Neural progenitor cell (in vitro differentiated cells): ENCODE measurements at regions not wholly inside any gene's neighbourhood (a gene's known extent, or its start where the extent isn't known, plus 50 kb on each side); places are given as distances from the start of the nearest gene placed in this dataset.

ENCODE experiments used
- DNase-seq: peaks from one replicate; pipeline ENCODE4 v3.0.0-alpha.2; 2016; ENCODE audit warnings: low spot score
- H2AFZ ChIP-seq: fragments of 200-600 bp; sonication (generic); replicated peaks from 2 replicates; pipeline ENCODE4 v1.6.1; 2016; ENCODE audit warnings: antibody characterized with exemption
- H3F3A ChIP-seq: fragments of 200-600 bp; sonication (generic); 2 replicates; pipeline ENCODE4 v1.6.1; 2016; ENCODE audit warnings: antibody characterized with exemption, low read depth
- H3K27ac ChIP-seq: fragments of 200-600 bp; sonication (generic); 2 replicates; pipeline ENCODE4 v1.5.1; 2016; ENCODE audit warnings: mild to moderate bottlenecking
- H3K27me3 ChIP-seq: fragments of 200-600 bp; sonication (generic); 2 replicates; pipeline ENCODE4 v1.6.1; 2016; ENCODE audit warnings: mild to moderate bottlenecking, moderate library complexity
- H3K36me3 ChIP-seq: fragments of 200-600 bp; sonication (generic); 2 replicates; pipeline ENCODE4 v1.5.1; 2016
- H3K4me1 ChIP-seq: fragments of 200-600 bp; sonication (generic); 2 replicates; pipeline ENCODE4 v1.6.1; 2016; ENCODE audit warnings: mixed run types
- H3K4me2 ChIP-seq: fragments of 200-600 bp; sonication (generic); 2 replicates; pipeline ENCODE4 v1.6.1; 2016
- H3K4me3 ChIP-seq: fragments of 200-600 bp; sonication (generic); 2 replicates; pipeline ENCODE4 v1.5.1; 2016
- H3K79me2 ChIP-seq: fragments of 200-600 bp; sonication (generic); 2 replicates; pipeline ENCODE4 v1.6.1; 2016; ENCODE audit warnings: low read depth
- H3K9ac ChIP-seq: fragments of 200-600 bp; sonication (generic); 2 replicates; pipeline ENCODE4 v1.6.1; 2016
- H3K9me3 ChIP-seq: fragments of 200-600 bp; sonication (generic); 2 replicates; pipeline ENCODE4 v1.5.1; 2016; ENCODE audit warnings: low read depth
- H4K20me1 ChIP-seq: fragments of 200-600 bp; sonication (generic); 2 replicates; pipeline ENCODE4 v1.6.1; 2016; ENCODE audit warnings: low read depth
- H3K27ac Mint-ChIP-seq: 3 replicates; pipeline ENCODE4 v1.8.0; 2021; ENCODE audit warnings: mixed read lengths
- H3K27me3 Mint-ChIP-seq: 2 replicates; pipeline ENCODE4 v1.8.0; 2022; ENCODE audit warnings: low read depth, mild to moderate bottlenecking, inconsistent platforms, moderate library complexity, mixed read lengths; ENCODE audit not compliant: insufficient read depth
- H3K36me3 Mint-ChIP-seq: 3 replicates; pipeline ENCODE4 v1.8.0; 2021; ENCODE audit warnings: mixed read lengths
- H3K4me1 Mint-ChIP-seq: 3 replicates; pipeline ENCODE4 v1.8.0; 2021; ENCODE audit warnings: mixed read lengths
- H3K4me3 Mint-ChIP-seq: 3 replicates; pipeline ENCODE4 v1.8.0; 2021; ENCODE audit warnings: mild to moderate bottlenecking, moderate library complexity, mixed read lengths
- H3K9me3 Mint-ChIP-seq: 3 replicates; pipeline ENCODE4 v1.8.0; 2020; ENCODE audit warnings: mixed read lengths
- CTCF ChIP-seq: fragments of 200-600 bp; sonication (generic); IDR thresholded peaks from 2 replicates; pipeline ENCODE4 v1.5.1; 2017; ENCODE audit warnings: antibody characterized with exemption, mild to moderate bottlenecking
- EZH2 ChIP-seq: fragments of 200-600 bp; sonication (generic); IDR thresholded peaks from 2 replicates; pipeline ENCODE4 v1.6.1; 2017; ENCODE audit warnings: antibody characterized with exemption, mild to moderate bottlenecking, moderate library complexity
- EZH2phosphoT487 ChIP-seq: fragments of 200-600 bp; sonication (generic); IDR thresholded peaks from 2 replicates; pipeline ENCODE4 v1.6.1; 2017; ENCODE audit warnings: antibody characterized with exemption

- Histone ChIP-seq H3K79me2 (no peaks in the 10 kb centered on the region), H3K4me2 (no peak overlapping the region), H3F3A (no peaks in the 10 kb centered on the region), H3K9me3 (no peaks in the 10 kb centered on the region), H3K36me3 (no peaks in the 10 kb centered on the region), H3K4me1 (no peaks in the 10 kb centered on the region), H3K27me3 (no peaks in the 10 kb centered on the region), H3K9ac (no peak overlapping the region), H4K20me1 (no peaks in the 10 kb centered on the region), H3K4me3 (no peak overlapping the region), H2AFZ (no peak overlapping the region), H3K27ac (no peak overlapping the region)
- Mint-ChIP-seq H3K27ac (no peak overlapping the region), H3K9me3 (no peaks in the 10 kb centered on the region), H3K27me3 (no peaks in the 10 kb centered on the region), H3K4me1 (peaks cover 19% of the 10 kb centered on the region), H3K4me3 (no peak overlapping the region), H3K36me3 (no peaks in the 10 kb centered on the region)
- no peak for DNase-seq
- no peak for TF ChIP-seq EZH2phosphoT487
- TF ChIP-seq EZH2 = no peak
- TF ChIP-seq CTCF = no peak
These were observed 455.4 kb downstream of the IRS2 start for GRCh38 chr13:109331011-109331433.

GRCh38 chr13:109330123-109330522 lies 456.3 kb downstream of the IRS2 start:
- Histone ChIP-seq H3K4me2 (no peak overlapping the region), H3K9ac (no peak overlapping the region), H3F3A (no peaks in the 10 kb centered on the region), H4K20me1 (no peaks in the 10 kb centered on the region), H3K27ac (no peak overlapping the region), H3K4me1 (no peaks in the 10 kb centered on the region), H3K4me3 (no peak overlapping the region), H3K27me3 (no peaks in the 10 kb centered on the region), H3K36me3 (no peaks in the 10 kb centered on the region), H3K9me3 (no peaks in the 10 kb centered on the region), H3K79me2 (no peaks in the 10 kb centered on the region), H2AFZ (no peak overlapping the region)
- Mint-ChIP-seq H3K9me3 (no peaks in the 10 kb centered on the region), H3K27ac (no peak overlapping the region), H3K4me3 (no peak overlapping the region), H3K27me3 (no peaks in the 10 kb centered on the region), H3K36me3 (no peaks in the 10 kb centered on the region), H3K4me1 (peaks cover 19% of the 10 kb centered on the region)
- no peak for DNase-seq
- TF ChIP-seq EZH2 (no peak), CTCF (no peak), EZH2phosphoT487 (no peak)

DNA sequence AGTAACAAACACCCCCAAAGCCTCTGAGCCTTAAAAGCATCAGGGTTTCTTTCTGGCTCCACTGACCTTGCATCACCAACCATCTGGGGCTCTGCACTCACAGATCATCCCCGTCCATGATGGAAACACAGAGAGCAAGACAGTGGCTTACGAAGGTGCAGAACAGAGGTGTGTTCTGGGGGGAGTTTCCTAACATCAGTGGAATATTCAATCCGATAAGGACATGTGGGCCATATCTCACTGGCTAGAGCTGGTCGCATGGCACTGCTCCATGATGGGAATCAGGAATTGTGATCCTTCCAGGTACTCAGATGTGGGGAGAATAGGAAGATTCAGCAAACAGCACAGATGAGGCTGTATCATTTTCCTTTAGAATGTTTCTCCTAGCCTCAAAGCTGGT lies 457.2 kb downstream of the IRS2 start:
- no peak overlapping the region for H3K9ac ChIP-seq
- Mint-ChIP-seq H3K27ac (no peak overlapping the region), H3K36me3 (no peaks in the 10 kb centered on the region), H3K4me3 (no peak overlapping the region), H3K27me3 (no peaks in the 10 kb centered on the region), H3K4me1 (peaks cover 14% of the 10 kb centered on the region), H3K9me3 (no peaks in the 10 kb centered on the region)
- no peak overlapping the region for H3K4me3 ChIP-seq
- H3K36me3 ChIP-seq = no peaks in the 10 kb centered on the region
- no peak overlapping the region for H3K4me2 ChIP-seq
- H4K20me1 ChIP-seq = no peaks in the 10 kb centered on the region
- H2AFZ ChIP-seq = no peak overlapping the region
- no peaks in the 10 kb centered on the region for H3K79me2 ChIP-seq
- H3F3A ChIP-seq = no peaks in the 10 kb centered on the region
- TF ChIP-seq EZH2phosphoT487 (no peak), EZH2 (no peak), CTCF (no peak)
- no peaks in the 10 kb centered on the region for H3K27me3 ChIP-seq
- DNase-seq = no peak
- no peaks in the 10 kb centered on the region for H3K4me1 ChIP-seq
- no peak overlapping the region for H3K27ac ChIP-seq
- H3K9me3 ChIP-seq = no peaks in the 10 kb centered on the region

DNA sequence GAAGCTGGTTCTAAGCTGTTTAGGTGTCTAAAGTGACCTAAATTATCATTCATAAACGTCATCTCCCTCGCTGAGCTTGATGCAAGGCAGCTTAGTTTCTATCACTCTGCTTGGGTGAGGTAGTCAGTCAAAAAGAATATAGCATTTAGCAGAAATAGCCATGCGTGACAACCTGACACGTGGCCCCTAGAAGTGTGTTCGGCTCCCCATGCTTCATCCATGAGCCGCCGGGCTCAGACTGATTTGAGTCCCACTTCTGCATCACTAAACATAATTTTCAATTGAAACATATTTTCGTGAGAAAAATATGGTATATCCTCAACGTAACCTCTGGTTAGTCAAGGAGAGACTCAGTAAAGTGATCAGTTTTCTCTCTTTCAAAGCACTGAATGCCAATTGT lies 459.8 kb downstream of the IRS2 start:
- H3K27me3 Mint-ChIP-seq = no peaks in the 10 kb centered on the region
- no peaks in the 10 kb centered on the region for H3K4me1 ChIP-seq
- no peaks in the 10 kb centered on the region for H3K36me3 ChIP-seq
- H3K36me3 Mint-ChIP-seq = no peaks in the 10 kb centered on the region
- H3K27ac ChIP-seq = no peak overlapping the region
- no peak for DNase-seq
- no peak overlapping the region for H3K27ac Mint-ChIP-seq
- no peaks in the 10 kb centered on the region for H3K9me3 ChIP-seq
- H3F3A ChIP-seq = no peaks in the 10 kb centered on the region
- H3K4me2 ChIP-seq = no peak overlapping the region
- peaks cover 2% of the 10 kb centered on the region for H3K9me3 Mint-ChIP-seq
- H3K79me2 ChIP-seq = no peaks in the 10 kb centered on the region
- no peak overlapping the region for H3K4me3 ChIP-seq
- H3K9ac ChIP-seq = no peak overlapping the region
- H3K27me3 ChIP-seq = no peaks in the 10 kb centered on the region
- no peak overlapping the region for H2AFZ ChIP-seq
- H3K4me1 Mint-ChIP-seq = peaks cover 2% of the 10 kb centered on the region
- no peak overlapping the region for H3K4me3 Mint-ChIP-seq
- no peak for TF ChIP-seq EZH2phosphoT487
- no peak for TF ChIP-seq EZH2
- TF ChIP-seq CTCF = no peak
- no peaks in the 10 kb centered on the region for H4K20me1 ChIP-seq
